A549 (cell line): ENCODE measurements at regions not wholly inside any gene's neighbourhood (a gene's known extent, or its start where the extent isn't known, plus 50 kb on each side); places are given as distances from the start of the nearest gene placed in this dataset.

Experiments
- ATAC-seq, 2 experiments: fragments of 200-7000 bp in 1 of 2; fragments of >200 bp in 1 of 2; cut with Nextera tagmentation in 1 of 2; cut with Tn5 transposase in 1 of 2; 3 replicates each; pipeline versions ENCODE4 v1.8.0 to v1.9.1; 2018 to 2020; ENCODE audit warnings: mild to moderate bottlenecking in 1 of 2, moderate library complexity in 1 of 2
- CTCF ChIA-PET: fragments of 300-600 bp; sonication (Branson Sonifier 250); formaldehyde crosslinking; extraction: SDS; loops from one replicate; lab custom pipeline; 2021; ENCODE audit warnings: antibody characterized with exemption, inconsistent platforms; lab: Yijun Ruan, JAX
- POLR2A ChIA-PET: fragments of 350-600 bp; formaldehyde crosslinking; extraction: SDS; loops from one replicate; lab custom pipeline; 2021; ENCODE audit warnings: antibody characterized with exemption, inconsistent platforms; lab: Yijun Ruan, JAX
- DNase-seq, 2 experiments: peaks; one replicate each; pipeline versions ENCODE4 v3.0.0 to v3.0.0-alpha.2; 2011 to 2016; ENCODE audit warnings: low read depth in 1 of 2, low spot score in 1 of 2
- FAIRE-seq: peaks from 2 replicates; lab custom pipeline; 2011; peaks lifted over from hg19 to GRCh38; lab: Jason Lieb, UNC
- H3K27ac ChIP-seq, 2 experiments: fragments of >200 bp; sonication (Bioruptor Twin); formaldehyde crosslinking; 3 replicates each; pipeline ENCODE4 v1.5.1; 2016 to 2017
- H3K4me1 ChIP-seq: fragments of >200 bp; sonication (Bioruptor Twin); formaldehyde crosslinking; 3 replicates; pipeline ENCODE4 v1.6.1; 2016
- H3K4me2 ChIP-seq: fragments of >200 bp; sonication (Bioruptor Twin); formaldehyde crosslinking; 3 replicates; pipeline ENCODE4 v1.6.1; 2016
- H3K4me3 ChIP-seq: fragments of >200 bp; sonication (Bioruptor Twin); formaldehyde crosslinking; 3 replicates; pipeline ENCODE4 v1.5.1; 2016
- H3K9me3 ChIP-seq: fragments of >200 bp; sonication (Bioruptor Twin); formaldehyde crosslinking; 3 replicates; pipeline ENCODE4 v1.6.1; 2016
- BHLHE40 ChIP-seq: IDR thresholded peaks from 2 replicates; pipeline ENCODE4 v1.6.1; 2012; ENCODE audit warnings: low read depth, low read length, inconsistent platforms
- CEBPB ChIP-seq, 2 experiments: fragments of >200 bp in 1 of 2; sonication (Bioruptor Twin) in 1 of 2; formaldehyde crosslinking in 1 of 2; IDR thresholded peaks; 2 replicates each; pipeline ENCODE4 v1.6.1; 2012 to 2016
- CHD4 ChIP-seq: fragments of 200-600 bp; sonication (generic); IDR thresholded peaks from 2 replicates; pipeline ENCODE4 v1.6.1; 2016; ENCODE audit warnings: antibody characterized with exemption, mild to moderate bottlenecking, borderline replicate concordance
- E2F6 ChIP-seq: IDR thresholded peaks from 2 replicates; pipeline ENCODE4 v1.6.1; 2012; ENCODE audit warnings: low read depth, borderline replicate concordance
- EHF ChIP-seq: fragments of 250-450 bp; sonication (Bioruptor Pico); IDR thresholded peaks from 2 replicates; pipeline ENCODE4 v1.5.0; 2020; ENCODE audit warnings: mild to moderate bottlenecking
- EP300 ChIP-seq, 2 experiments: fragments of >200 bp; sonication (Bioruptor Twin); formaldehyde crosslinking; IDR thresholded peaks; 2 replicates in 1 of 2; 3 replicates in 1 of 2; pipeline ENCODE4 v1.6.1; 2016 to 2017
- ESRRA ChIP-seq: fragments of 150-350 bp; IDR thresholded peaks from 2 replicates; pipeline ENCODE4 v1.6.1; 2014; ENCODE audit warnings: mild to moderate bottlenecking, low read length, borderline replicate concordance
- FOSB ChIP-seq: fragments of 250-450 bp; sonication (Bioruptor Pico); IDR thresholded peaks from 2 replicates; pipeline ENCODE4 v1.5.0; 2020; ENCODE audit warnings: mild to moderate bottlenecking, moderate library complexity
- FOXS1 ChIP-seq: fragments of 250-450 bp; sonication (Bioruptor Pico); IDR thresholded peaks from 2 replicates; pipeline ENCODE4 v1.5.0; 2020; ENCODE audit warnings: mild to moderate bottlenecking, moderate library complexity
- HMGXB4 ChIP-seq: fragments of 250-450 bp; sonication (Bioruptor Pico); IDR thresholded peaks from 2 replicates; pipeline ENCODE4 v1.5.0; 2021; ENCODE audit warnings: mild to moderate bottlenecking, moderate library complexity, borderline replicate concordance
- HOXB13 ChIP-seq: fragments of 250-450 bp; sonication (Bioruptor Pico); IDR thresholded peaks from 2 replicates; pipeline ENCODE4 v1.5.0; 2020; ENCODE audit warnings: low read depth, mild to moderate bottlenecking, moderate library complexity
- HOXB5 ChIP-seq: fragments of 250-450 bp; sonication (Bioruptor Pico); IDR thresholded peaks from 2 replicates; pipeline ENCODE4 v1.5.0; 2020; ENCODE audit warnings: mild to moderate bottlenecking, moderate library complexity
- JUNB ChIP-seq: fragments of >200 bp; sonication (Bioruptor Twin); formaldehyde crosslinking; IDR thresholded peaks from 2 replicates; pipeline ENCODE4 v1.6.1; 2016
- KDM1A ChIP-seq: fragments of 200-600 bp; sonication (generic); IDR thresholded peaks from 2 replicates; pipeline ENCODE4 v1.6.1; 2016; ENCODE audit warnings: low read depth, mild to moderate bottlenecking
- MAX ChIP-seq: IDR thresholded peaks from 2 replicates; pipeline ENCODE4 v1.6.1; 2012
- NFE2L2 ChIP-seq: fragments of 150-350 bp; conservative IDR thresholded peaks from 2 replicates; pipeline ENCODE4 v1.6.1; 2014; ENCODE audit warnings: low read length
- NR3C1 ChIP-seq: fragments of >200 bp; sonication (Bioruptor Twin); formaldehyde crosslinking; IDR thresholded peaks from 3 replicates; pipeline ENCODE4 v1.6.1; 2017
- PHF8 ChIP-seq: fragments of 200-600 bp; sonication (generic); IDR thresholded peaks from 2 replicates; pipeline ENCODE4 v1.6.1; 2016; ENCODE audit warnings: low read depth, mild to moderate bottlenecking, antibody characterized with exemption, moderate library complexity, borderline replicate concordance
- RAD21 ChIP-seq, 2 experiments: fragments of >200 bp in 1 of 2; sonication (Bioruptor Twin) in 1 of 2; formaldehyde crosslinking in 1 of 2; IDR thresholded peaks in 1 of 2; conservative IDR thresholded peaks in 1 of 2; 2 replicates in 1 of 2; 3 replicates in 1 of 2; pipeline ENCODE4 v1.6.1; 2012 to 2018; ENCODE audit warnings: inconsistent platforms in 1 of 2
- RARB ChIP-seq: fragments of 250-450 bp; sonication (Bioruptor Pico); IDR thresholded peaks from 2 replicates; pipeline ENCODE4 v1.8.0; 2021; ENCODE audit warnings: mild to moderate bottlenecking, moderate library complexity
- RCOR1 ChIP-seq: fragments of 150-350 bp; IDR thresholded peaks from 2 replicates; pipeline ENCODE4 v1.6.1; 2014; ENCODE audit warnings: antibody characterized with exemption, low read length, low read depth
- RFX5 ChIP-seq: fragments of 450-650 bp; IDR thresholded peaks from 2 replicates; pipeline ENCODE4 v1.7.1; 2014; ENCODE audit warnings: antibody characterized with exemption, mild to moderate bottlenecking, moderate library complexity
- RNF2 ChIP-seq: fragments of 200-600 bp; sonication (generic); IDR thresholded peaks from 2 replicates; pipeline ENCODE4 v1.6.1; 2016; ENCODE audit warnings: low read depth, mild to moderate bottlenecking, antibody characterized with exemption, moderate library complexity, borderline replicate concordance
- TFCP2L1 ChIP-seq: fragments of 250-450 bp; sonication (Bioruptor Pico); IDR thresholded peaks from 2 replicates; pipeline ENCODE4 v1.5.0; 2021; ENCODE audit warnings: mild to moderate bottlenecking
- USF2 ChIP-seq: fragments of 450-650 bp; IDR thresholded peaks from 2 replicates; pipeline ENCODE4 v1.6.1; 2014; ENCODE audit warnings: antibody characterized with exemption
- ZSCAN20 ChIP-seq: fragments of 250-450 bp; sonication (Bioruptor Pico); IDR thresholded peaks from 2 replicates; pipeline ENCODE4 v1.8.0; 2022; ENCODE audit warnings: mild to moderate bottlenecking, moderate library complexity
- WGBS: methylation state at CpG from one replicate; pipeline ENCODE4 v1.1.6; 2017; ENCODE audit errors: missing lambda C conversion rate; 5-methylcytosine and 5-hydroxymethylcytosine counted together
- TF ChIP-seq, protein P1 (sequence below): IDR thresholded peaks from 2 replicates; pipeline ENCODE4 v1.6.1; 2012
- TF ChIP-seq, protein P2 (sequence below): fragments of 200-600 bp; sonication (generic); IDR thresholded peaks from 2 replicates; pipeline ENCODE4 v1.6.1; 2016; ENCODE audit warnings: antibody characterized with exemption, mild to moderate bottlenecking, moderate library complexity

DNA sequence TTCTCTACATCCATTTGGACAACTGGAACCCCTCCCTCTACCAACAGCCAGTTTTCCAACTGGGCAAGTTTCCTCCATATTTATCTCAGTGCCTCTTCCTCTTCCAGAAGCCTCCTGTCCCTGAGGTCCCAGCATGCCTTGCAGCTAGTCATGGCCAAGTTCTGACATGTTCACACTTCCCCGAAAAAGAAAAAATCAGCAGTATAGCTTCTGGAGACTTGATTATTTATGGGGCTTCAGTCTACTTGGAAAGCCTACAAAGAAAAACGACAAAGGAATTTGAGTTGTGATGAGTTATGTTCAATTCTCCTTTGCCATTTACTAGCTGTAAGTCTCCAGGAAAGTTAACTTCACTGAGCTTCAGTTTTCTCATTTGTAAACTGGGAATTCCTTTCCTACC lies 406.5 kb downstream of the MAFB start:
- ATAC-seq (no peak), FAIRE-seq (no peak), DNase-seq (no peak)
- Histone ChIP-seq H3K4me3 (no peak overlapping the region), H3K9me3 (no peaks in the 10 kb centered on the region), H3K4me1 (0 out of 3 replicates have a peak, but pooled peaks cover 2% of the 10 kb centered on the region), H3K27ac (no peak overlapping the region), H3K4me2 (no peak overlapping the region)
- WGBS: 8% methylated on average over 2 of the region's 2 CpGs
- TF ChIP-seq TFCP2L1 (no peak), CEBPB (IDR thresholded peaks at IDR 0.05) (no peak), MAX (no peak), HOXB13 (CRISPR knock-in tag) (no peak), JUNB (no peak), NR3C1 (no peak), FOSB (CRISPR knock-in tag) (no peak), EP300 (IDR thresholded peaks at IDR 0.05) (no peak), KDM1A (no peak), FOXS1 (no peak), RNF2 (no peak), USF2 (no peak), HMGXB4 (CRISPR knock-in tag) (no peak), RAD21 (conservative IDR thresholded peaks at IDR 0.05 in 1 of 2, IDR thresholded peaks at IDR 0.05 in 1 of 2) (no peak), ZSCAN20 (CRISPR knock-in tag) (no peak), E2F6 (no peak)
- ChIA-PET CTCF (no interaction called here), POLR2A (no interaction called here)

DNA sequence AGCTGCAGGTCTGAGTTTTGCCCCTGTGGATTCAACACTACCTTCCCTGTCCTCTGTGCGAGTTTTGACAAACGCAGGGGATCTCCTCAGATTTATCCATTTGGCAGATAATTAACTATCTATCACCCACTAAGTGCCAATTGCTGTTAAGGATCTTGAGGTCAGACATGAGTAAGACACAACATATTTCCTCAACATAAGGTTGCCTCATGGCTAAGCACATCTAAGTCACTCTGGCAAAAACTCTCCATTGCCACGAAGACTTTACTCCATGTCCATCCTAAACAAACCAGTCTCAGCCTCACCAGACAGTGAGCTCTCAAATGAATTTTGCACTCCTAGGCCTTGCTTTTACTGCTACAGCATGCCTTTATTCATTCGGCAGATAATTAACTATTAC lies 408.4 kb downstream of the MAFB start:
- TF ChIP-seq EHF (CRISPR knock-in tag) (no peak), PHF8 (no peak), RCOR1 (no peak), FOSB (CRISPR knock-in tag) (no peak), RFX5 (no peak), TFCP2L1 (no peak), NFE2L2 (no peak)
- Histone ChIP-seq H3K4me1 (0 out of 3 replicates have a peak, but pooled peaks cover 2% of the 10 kb centered on the region), H3K9me3 (no peaks in the 10 kb centered on the region), H3K27ac (no peak overlapping the region), H3K4me2 (no peak overlapping the region), H3K4me3 (no peak overlapping the region)
- WGBS: 37% methylated on average over 4 of the region's 4 CpGs
- ATAC-seq: no peak
- ChIA-PET POLR2A (no interaction called here), CTCF (no interaction called here)
- FAIRE-seq: no peak
- DNase-seq: no peak

- ATAC-seq (no peak), FAIRE-seq (no peak), DNase-seq (no peak)
- no peak overlapping the region for H3K4me3 ChIP-seq
- CTCF ChIA-PET: no interaction called here
- WGBS: 4% methylated on average over 1 of the region's 1 CpG
- POLR2A ChIA-PET: no interaction called here
- no peak overlapping the region for H3K4me2 ChIP-seq
- H3K27ac ChIP-seq: no peak overlapping the region
- H3K9me3 ChIP-seq: no peaks in the 10 kb centered on the region
- 0 out of 3 replicates have a peak, but pooled peaks cover 2% of the 10 kb centered on the region for H3K4me1 ChIP-seq
- TF ChIP-seq, protein P1, sequence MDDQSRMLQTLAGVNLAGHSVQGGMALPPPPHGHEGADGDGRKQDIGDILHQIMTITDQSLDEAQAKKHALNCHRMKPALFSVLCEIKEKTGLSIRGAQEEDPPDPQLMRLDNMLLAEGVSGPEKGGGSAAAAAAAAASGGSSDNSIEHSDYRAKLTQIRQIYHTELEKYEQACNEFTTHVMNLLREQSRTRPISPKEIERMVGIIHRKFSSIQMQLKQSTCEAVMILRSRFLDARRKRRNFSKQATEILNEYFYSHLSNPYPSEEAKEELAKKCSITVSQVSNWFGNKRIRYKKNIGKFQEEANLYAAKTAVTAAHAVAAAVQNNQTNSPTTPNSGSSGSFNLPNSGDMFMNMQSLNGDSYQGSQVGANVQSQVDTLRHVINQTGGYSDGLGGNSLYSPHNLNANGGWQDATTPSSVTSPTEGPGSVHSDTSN: no peak
- TF ChIP-seq RARB (CRISPR knock-in tag) (no peak), BHLHE40 (no peak), ESRRA (no peak), CEBPB (IDR thresholded peaks at IDR 0.05) (no peak), CHD4 (no peak), HOXB5 (CRISPR knock-in tag) (no peak), RAD21 (conservative IDR thresholded peaks at IDR 0.05 in 1 of 2, IDR thresholded peaks at IDR 0.05 in 1 of 2) (no peak)
- TF ChIP-seq, protein P2, sequence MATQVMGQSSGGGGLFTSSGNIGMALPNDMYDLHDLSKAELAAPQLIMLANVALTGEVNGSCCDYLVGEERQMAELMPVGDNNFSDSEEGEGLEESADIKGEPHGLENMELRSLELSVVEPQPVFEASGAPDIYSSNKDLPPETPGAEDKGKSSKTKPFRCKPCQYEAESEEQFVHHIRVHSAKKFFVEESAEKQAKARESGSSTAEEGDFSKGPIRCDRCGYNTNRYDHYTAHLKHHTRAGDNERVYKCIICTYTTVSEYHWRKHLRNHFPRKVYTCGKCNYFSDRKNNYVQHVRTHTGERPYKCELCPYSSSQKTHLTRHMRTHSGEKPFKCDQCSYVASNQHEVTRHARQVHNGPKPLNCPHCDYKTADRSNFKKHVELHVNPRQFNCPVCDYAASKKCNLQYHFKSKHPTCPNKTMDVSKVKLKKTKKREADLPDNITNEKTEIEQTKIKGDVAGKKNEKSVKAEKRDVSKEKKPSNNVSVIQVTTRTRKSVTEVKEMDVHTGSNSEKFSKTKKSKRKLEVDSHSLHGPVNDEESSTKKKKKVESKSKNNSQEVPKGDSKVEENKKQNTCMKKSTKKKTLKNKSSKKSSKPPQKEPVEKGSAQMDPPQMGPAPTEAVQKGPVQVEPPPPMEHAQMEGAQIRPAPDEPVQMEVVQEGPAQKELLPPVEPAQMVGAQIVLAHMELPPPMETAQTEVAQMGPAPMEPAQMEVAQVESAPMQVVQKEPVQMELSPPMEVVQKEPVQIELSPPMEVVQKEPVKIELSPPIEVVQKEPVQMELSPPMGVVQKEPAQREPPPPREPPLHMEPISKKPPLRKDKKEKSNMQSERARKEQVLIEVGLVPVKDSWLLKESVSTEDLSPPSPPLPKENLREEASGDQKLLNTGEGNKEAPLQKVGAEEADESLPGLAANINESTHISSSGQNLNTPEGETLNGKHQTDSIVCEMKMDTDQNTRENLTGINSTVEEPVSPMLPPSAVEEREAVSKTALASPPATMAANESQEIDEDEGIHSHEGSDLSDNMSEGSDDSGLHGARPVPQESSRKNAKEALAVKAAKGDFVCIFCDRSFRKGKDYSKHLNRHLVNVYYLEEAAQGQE: no peak
Observed at GRCh38 chr20:40279390-40279789, 409.6 kb downstream of the MAFB start.
